A549 (cell line): ENCODE measurements at regions not wholly inside any gene's neighbourhood (a gene's known extent, or its start where the extent isn't known, plus 50 kb on each side); places are given as distances from the start of the nearest gene placed in this dataset.

Source experiments
- BHLHE40 ChIP-seq: IDR thresholded peaks from 2 replicates; pipeline ENCODE4 v1.6.1; 2012; ENCODE audit warnings: low read depth, low read length, inconsistent platforms
- CBX2 ChIP-seq: fragments of 200-600 bp; sonication (generic); IDR thresholded peaks from 2 replicates; pipeline ENCODE4 v1.6.1; 2016; ENCODE audit warnings: low read depth, mild to moderate bottlenecking, borderline replicate concordance
- CBX8 ChIP-seq: fragments of 200-600 bp; sonication (generic); IDR thresholded peaks from 2 replicates; pipeline ENCODE4 v1.6.1; 2016
- EP300 ChIP-seq, 2 experiments: fragments of >200 bp; sonication (Bioruptor Twin); formaldehyde crosslinking; IDR thresholded peaks; 2 replicates in 1 of 2; 3 replicates in 1 of 2; pipeline ENCODE4 v1.6.1; 2016 to 2017
- KDM1A ChIP-seq: fragments of 200-600 bp; sonication (generic); IDR thresholded peaks from 2 replicates; pipeline ENCODE4 v1.6.1; 2016; ENCODE audit warnings: low read depth, mild to moderate bottlenecking
- POLR2A ChIP-seq: IDR thresholded peaks from 2 replicates; pipeline ENCODE4 v1.6.1; 2012; ENCODE audit warnings: mild to moderate bottlenecking, low read length
- RCOR1 ChIP-seq: fragments of 150-350 bp; IDR thresholded peaks from 2 replicates; pipeline ENCODE4 v1.6.1; 2014; ENCODE audit warnings: antibody characterized with exemption, low read length, low read depth
- TF ChIP-seq, protein P1 (sequence below): fragments of 200-600 bp; sonication (generic); IDR thresholded peaks from 2 replicates; pipeline ENCODE4 v1.6.1; 2016; ENCODE audit warnings: antibody characterized with exemption, mild to moderate bottlenecking, moderate library complexity
- TF ChIP-seq, protein P2 (sequence below): fragments of >200 bp; sonication (Bioruptor Twin); formaldehyde crosslinking; IDR thresholded peaks from 3 replicates; pipeline ENCODE4 v1.5.1; 2016
- TF ChIP-seq, protein P3 (sequence below): IDR thresholded peaks from 2 replicates; pipeline ENCODE4 v1.6.1; 2012
- TF ChIP-seq, protein P4 (sequence below): fragments of 150-350 bp; IDR thresholded peaks from 2 replicates; pipeline ENCODE4 v1.6.1; 2014; ENCODE audit warnings: low read depth, mild to moderate bottlenecking, low read length

DNA sequence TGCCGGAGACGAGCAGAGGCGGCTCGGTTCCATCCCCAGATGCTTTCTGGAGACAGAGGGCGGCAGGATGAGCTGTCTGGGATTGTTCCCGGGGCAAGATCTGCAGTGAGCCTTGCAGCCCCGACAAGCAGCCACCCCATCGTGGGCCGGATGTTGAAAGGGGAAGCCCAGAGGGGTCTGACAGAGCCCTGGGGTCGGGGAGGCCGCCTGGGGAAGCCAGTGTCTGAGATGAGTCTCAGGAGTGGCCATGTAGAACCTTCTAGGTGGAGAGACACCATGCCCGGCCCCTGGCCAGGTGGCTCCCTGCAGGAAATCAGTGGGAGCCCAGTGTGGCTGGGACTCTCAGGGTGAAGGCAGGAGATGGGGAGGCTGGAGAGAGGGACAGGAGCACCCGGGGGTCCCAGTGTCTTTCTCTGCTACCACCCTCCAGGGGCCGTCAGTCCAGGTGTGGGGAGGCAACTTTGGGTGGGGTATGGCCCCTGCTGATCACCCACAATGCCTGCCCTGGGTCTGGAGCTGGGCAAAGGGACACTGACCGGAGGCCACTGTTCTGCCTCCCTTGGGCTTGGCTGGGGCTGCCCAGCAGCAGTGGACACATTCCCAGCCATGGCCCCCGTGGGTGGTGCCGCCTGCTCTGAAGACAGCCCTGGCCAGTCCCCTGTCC lies 128.3 kb upstream of the HS6ST1 start:
- TF ChIP-seq, protein P1, sequence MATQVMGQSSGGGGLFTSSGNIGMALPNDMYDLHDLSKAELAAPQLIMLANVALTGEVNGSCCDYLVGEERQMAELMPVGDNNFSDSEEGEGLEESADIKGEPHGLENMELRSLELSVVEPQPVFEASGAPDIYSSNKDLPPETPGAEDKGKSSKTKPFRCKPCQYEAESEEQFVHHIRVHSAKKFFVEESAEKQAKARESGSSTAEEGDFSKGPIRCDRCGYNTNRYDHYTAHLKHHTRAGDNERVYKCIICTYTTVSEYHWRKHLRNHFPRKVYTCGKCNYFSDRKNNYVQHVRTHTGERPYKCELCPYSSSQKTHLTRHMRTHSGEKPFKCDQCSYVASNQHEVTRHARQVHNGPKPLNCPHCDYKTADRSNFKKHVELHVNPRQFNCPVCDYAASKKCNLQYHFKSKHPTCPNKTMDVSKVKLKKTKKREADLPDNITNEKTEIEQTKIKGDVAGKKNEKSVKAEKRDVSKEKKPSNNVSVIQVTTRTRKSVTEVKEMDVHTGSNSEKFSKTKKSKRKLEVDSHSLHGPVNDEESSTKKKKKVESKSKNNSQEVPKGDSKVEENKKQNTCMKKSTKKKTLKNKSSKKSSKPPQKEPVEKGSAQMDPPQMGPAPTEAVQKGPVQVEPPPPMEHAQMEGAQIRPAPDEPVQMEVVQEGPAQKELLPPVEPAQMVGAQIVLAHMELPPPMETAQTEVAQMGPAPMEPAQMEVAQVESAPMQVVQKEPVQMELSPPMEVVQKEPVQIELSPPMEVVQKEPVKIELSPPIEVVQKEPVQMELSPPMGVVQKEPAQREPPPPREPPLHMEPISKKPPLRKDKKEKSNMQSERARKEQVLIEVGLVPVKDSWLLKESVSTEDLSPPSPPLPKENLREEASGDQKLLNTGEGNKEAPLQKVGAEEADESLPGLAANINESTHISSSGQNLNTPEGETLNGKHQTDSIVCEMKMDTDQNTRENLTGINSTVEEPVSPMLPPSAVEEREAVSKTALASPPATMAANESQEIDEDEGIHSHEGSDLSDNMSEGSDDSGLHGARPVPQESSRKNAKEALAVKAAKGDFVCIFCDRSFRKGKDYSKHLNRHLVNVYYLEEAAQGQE, result no peak
- TF ChIP-seq, protein P2, sequence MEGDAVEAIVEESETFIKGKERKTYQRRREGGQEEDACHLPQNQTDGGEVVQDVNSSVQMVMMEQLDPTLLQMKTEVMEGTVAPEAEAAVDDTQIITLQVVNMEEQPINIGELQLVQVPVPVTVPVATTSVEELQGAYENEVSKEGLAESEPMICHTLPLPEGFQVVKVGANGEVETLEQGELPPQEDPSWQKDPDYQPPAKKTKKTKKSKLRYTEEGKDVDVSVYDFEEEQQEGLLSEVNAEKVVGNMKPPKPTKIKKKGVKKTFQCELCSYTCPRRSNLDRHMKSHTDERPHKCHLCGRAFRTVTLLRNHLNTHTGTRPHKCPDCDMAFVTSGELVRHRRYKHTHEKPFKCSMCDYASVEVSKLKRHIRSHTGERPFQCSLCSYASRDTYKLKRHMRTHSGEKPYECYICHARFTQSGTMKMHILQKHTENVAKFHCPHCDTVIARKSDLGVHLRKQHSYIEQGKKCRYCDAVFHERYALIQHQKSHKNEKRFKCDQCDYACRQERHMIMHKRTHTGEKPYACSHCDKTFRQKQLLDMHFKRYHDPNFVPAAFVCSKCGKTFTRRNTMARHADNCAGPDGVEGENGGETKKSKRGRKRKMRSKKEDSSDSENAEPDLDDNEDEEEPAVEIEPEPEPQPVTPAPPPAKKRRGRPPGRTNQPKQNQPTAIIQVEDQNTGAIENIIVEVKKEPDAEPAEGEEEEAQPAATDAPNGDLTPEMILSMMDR, result no peak
- TF ChIP-seq CBX2, result no peak
- TF ChIP-seq POLR2A, result no peak
- TF ChIP-seq, protein P3, sequence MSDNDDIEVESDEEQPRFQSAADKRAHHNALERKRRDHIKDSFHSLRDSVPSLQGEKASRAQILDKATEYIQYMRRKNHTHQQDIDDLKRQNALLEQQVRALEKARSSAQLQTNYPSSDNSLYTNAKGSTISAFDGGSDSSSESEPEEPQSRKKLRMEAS, result no peak
- TF ChIP-seq, protein P4, sequence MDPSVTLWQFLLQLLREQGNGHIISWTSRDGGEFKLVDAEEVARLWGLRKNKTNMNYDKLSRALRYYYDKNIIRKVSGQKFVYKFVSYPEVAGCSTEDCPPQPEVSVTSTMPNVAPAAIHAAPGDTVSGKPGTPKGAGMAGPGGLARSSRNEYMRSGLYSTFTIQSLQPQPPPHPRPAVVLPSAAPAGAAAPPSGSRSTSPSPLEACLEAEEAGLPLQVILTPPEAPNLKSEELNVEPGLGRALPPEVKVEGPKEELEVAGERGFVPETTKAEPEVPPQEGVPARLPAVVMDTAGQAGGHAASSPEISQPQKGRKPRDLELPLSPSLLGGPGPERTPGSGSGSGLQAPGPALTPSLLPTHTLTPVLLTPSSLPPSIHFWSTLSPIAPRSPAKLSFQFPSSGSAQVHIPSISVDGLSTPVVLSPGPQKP, result no peak
- TF ChIP-seq EP300 (IDR thresholded peaks at IDR 0.05), result no peak
- no peak for TF ChIP-seq KDM1A
- TF ChIP-seq CBX8, result no peak
- TF ChIP-seq BHLHE40, result no peak
- no peak for TF ChIP-seq RCOR1
